MM.1S (cell line): ENCODE measurements at regions not wholly inside any gene's neighbourhood (a gene's known extent, or its start where the extent isn't known, plus 50 kb on each side); places are given as distances from the start of the nearest gene placed in this dataset.
"Not testable (repeated sequence)": the region's sequence is repeated elsewhere in the genome, so short reads cannot be mapped to it uniquely, and the experiment has no call there.

Experiments
- DNase-seq: peaks from one replicate; pipeline ENCODE4 v3.0.0-alpha.2; 2015
- H2AFZ ChIP-seq: fragments of 300-600 bp; sonication (generic); 2 replicates; pipeline ENCODE4 v1.6.0; 2016; ENCODE audit warnings: antibody characterized with exemption, low read length
- H3F3A ChIP-seq: fragments of 300-600 bp; sonication (generic); 2 replicates; pipeline ENCODE4 v1.6.1; 2016; ENCODE audit warnings: mild to moderate bottlenecking, antibody characterized with exemption, low read length, moderate library complexity, mixed read lengths; ENCODE audit not compliant: insufficient read depth
- H3K27ac ChIP-seq: fragments of 300-600 bp; sonication (generic); 2 replicates; pipeline ENCODE4 v1.5.1; 2016; ENCODE audit warnings: mild to moderate bottlenecking, low read length
- H3K27me3 ChIP-seq: fragments of 300-600 bp; sonication (generic); replicated peaks from 2 replicates; pipeline ENCODE4 v1.6.0; 2016; ENCODE audit warnings: low read length; ENCODE audit not compliant: insufficient read depth
- H3K36me3 ChIP-seq: fragments of 300-600 bp; sonication (generic); replicated peaks from 2 replicates; pipeline ENCODE4 v1.6.1; 2016; ENCODE audit warnings: mild to moderate bottlenecking, low read length, mixed read lengths; ENCODE audit not compliant: insufficient read depth
- H3K4me1 ChIP-seq: fragments of 300-600 bp; sonication (generic); 2 replicates; pipeline ENCODE4 v1.6.1; 2016; ENCODE audit warnings: low read length, mixed read lengths
- H3K4me2 ChIP-seq: fragments of 300-600 bp; sonication (generic); 2 replicates; pipeline ENCODE4 v1.6.0; 2016; ENCODE audit warnings: low read depth, low read length
- H3K4me3 ChIP-seq: fragments of 300-600 bp; sonication (generic); 2 replicates; pipeline ENCODE4 v1.5.1; 2016; ENCODE audit warnings: low read length, mixed read lengths
- H3K79me2 ChIP-seq: fragments of 300-600 bp; sonication (generic); 2 replicates; pipeline ENCODE4 v1.6.1; 2016; ENCODE audit warnings: mixed run types, low read length, mixed read lengths
- H3K9ac ChIP-seq: fragments of 300-600 bp; sonication (generic); 2 replicates; pipeline ENCODE4 v1.6.1; 2016; ENCODE audit warnings: low read length, mixed read lengths
- H3K9me2 ChIP-seq: fragments of 300-600 bp; sonication (generic); replicated peaks from 2 replicates; pipeline ENCODE4 v1.6.1; 2016; ENCODE audit warnings: mild to moderate bottlenecking, low read length, mixed read lengths; ENCODE audit not compliant: insufficient read depth
- H3K9me3 ChIP-seq: fragments of 300-600 bp; sonication (generic); replicated peaks from 2 replicates; pipeline ENCODE4 v1.6.1; 2016; ENCODE audit warnings: mild to moderate bottlenecking, low read length, mixed read lengths; ENCODE audit not compliant: insufficient read depth
- H4K20me1 ChIP-seq: fragments of 300-600 bp; sonication (generic); 2 replicates; pipeline ENCODE4 v1.6.1; 2016; ENCODE audit warnings: mild to moderate bottlenecking, low read length, moderate library complexity, mixed read lengths; ENCODE audit not compliant: insufficient read depth
- CTCF ChIP-seq: fragments of 300-600 bp; sonication (generic); IDR thresholded peaks from 2 replicates; pipeline ENCODE4 v1.5.1; 2016; ENCODE audit warnings: antibody characterized with exemption, low read length, mixed read lengths
- EZH2 ChIP-seq: fragments of 300-600 bp; sonication (generic); optimal IDR thresholded peaks from 2 replicates; pipeline ENCODE3; 2017; ENCODE audit warnings: low read depth, mild to moderate bottlenecking, antibody characterized with exemption, low read length, mixed read lengths
- EZH2phosphoT487 ChIP-seq: fragments of 300-600 bp; sonication (generic); IDR thresholded peaks from 2 replicates; pipeline ENCODE4 v1.6.1; 2018; ENCODE audit warnings: antibody characterized with exemption, low read length

GRCh38 chr12:93091886-93092648 is 163.0 kb upstream of the EEA1 start:
- H2AFZ ChIP-seq = peak overlapping the region; percentile 14
- H3K27ac ChIP-seq = no peak overlapping the region

GRCh38 chr12:93092649-93092945 is 163.5 kb upstream of the EEA1 start:
- TF ChIP-seq CTCF (no peak), EZH2phosphoT487 (no peak), EZH2 (no peak)
- Histone ChIP-seq H3K9me2 (no peaks in the 10 kb centered on the region), H3K27ac (no peak overlapping the region), H3K4me1 (peaks cover 23% of the 10 kb centered on the region), H3K4me3 (no peak overlapping the region), H3F3A (peaks cover 9% of the 10 kb centered on the region), H3K9me3 (no peaks in the 10 kb centered on the region), H3K36me3 (no peaks in the 10 kb centered on the region), H2AFZ (no peak overlapping the region; the same call in 1 of the 2 replicates), H3K79me2 (no peaks in the 10 kb centered on the region), H3K27me3 (no peaks in the 10 kb centered on the region), H4K20me1 (no peaks in the 10 kb centered on the region), H3K4me2 (no peak overlapping the region), H3K9ac (no peak overlapping the region)
- no peak for DNase-seq

More at GRCh38 chr12:93091886-93092648, 163.0 kb upstream of the EEA1 start:
- Histone ChIP-seq H3K9me2 (no peaks in the 10 kb centered on the region), H3K9me3 (no peaks in the 10 kb centered on the region), H3K4me1 (peaks cover 20% of the 10 kb centered on the region), H3K4me2 (no peak overlapping the region), H3K9ac (no peak overlapping the region), H3K36me3 (no peaks in the 10 kb centered on the region), H3F3A (peaks cover 7% of the 10 kb centered on the region), H3K4me3 (no peak overlapping the region), H3K79me2 (no peaks in the 10 kb centered on the region), H4K20me1 (no peaks in the 10 kb centered on the region), H3K27me3 (no peaks in the 10 kb centered on the region)
- DNase-seq = no peak
- no peak for TF ChIP-seq CTCF
- no peak for TF ChIP-seq EZH2phosphoT487
- no peak for TF ChIP-seq EZH2

DNA sequence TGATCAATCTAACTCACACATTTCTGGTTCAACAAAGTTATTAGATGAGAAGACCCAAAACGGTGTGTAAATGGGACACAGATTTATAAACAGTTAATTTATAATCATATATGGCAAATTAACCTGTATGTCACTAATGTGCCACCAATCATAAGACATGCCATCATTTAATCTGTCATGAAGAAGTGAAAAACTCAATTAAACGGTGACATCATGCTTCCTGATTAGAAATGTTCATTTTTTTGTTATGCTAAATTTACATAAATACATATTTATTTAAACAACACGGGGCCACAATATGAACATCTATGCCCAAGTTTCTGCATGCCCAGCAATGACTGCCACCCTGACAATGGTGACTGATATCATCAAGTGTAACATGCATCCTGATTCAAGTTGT is 164.1 kb upstream of the EEA1 start:
- H3K27me3 ChIP-seq = no peaks in the 10 kb centered on the region
- H3F3A ChIP-seq = peaks cover 10% of the 10 kb centered on the region
- no peaks in the 10 kb centered on the region for H3K36me3 ChIP-seq
- no peaks in the 10 kb centered on the region for H4K20me1 ChIP-seq
- H3K27ac ChIP-seq = no peak overlapping the region
- TF ChIP-seq CTCF = no peak
- TF ChIP-seq EZH2phosphoT487 = no peak
- TF ChIP-seq EZH2 = no peak
- H3K9ac ChIP-seq = no peak overlapping the region
- no peak overlapping the region for H3K4me2 ChIP-seq
- no peaks in the 10 kb centered on the region for H3K9me2 ChIP-seq
- no peaks in the 10 kb centered on the region for H3K79me2 ChIP-seq
- no peak overlapping the region for H2AFZ ChIP-seq
- peaks cover 26% of the 10 kb centered on the region for H3K4me1 ChIP-seq
- no peak for DNase-seq
- H3K4me3 ChIP-seq = no peak overlapping the region
- H3K9me3 ChIP-seq = no peaks in the 10 kb centered on the region

DNA sequence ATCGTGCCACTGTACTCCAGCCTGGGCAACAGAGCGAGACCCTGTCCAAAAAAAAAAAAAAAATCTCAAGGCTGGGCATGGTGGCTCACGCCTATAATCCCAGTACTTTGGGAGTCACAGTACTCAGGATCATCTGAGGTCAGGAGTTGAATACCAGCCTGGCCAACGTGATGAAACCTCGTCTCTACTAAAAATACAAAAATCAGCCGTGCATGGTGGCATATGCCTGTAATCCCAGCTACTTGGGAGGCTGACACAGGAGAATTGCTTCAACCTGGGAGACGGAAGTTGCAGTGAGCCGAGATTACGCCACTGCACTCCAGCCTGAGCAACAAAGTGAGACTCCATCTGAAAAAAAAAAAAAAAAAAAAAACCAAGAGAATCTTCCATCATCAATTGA is 165.1 kb upstream of the EEA1 start:
- not testable (repeated sequence) for H3K36me3 ChIP-seq, H3K4me2 ChIP-seq, H3K9me3 ChIP-seq, H3K27me3 ChIP-seq, H3K79me2 ChIP-seq, H3K4me3 ChIP-seq, DNase-seq, H3K9me2 ChIP-seq, H3K27ac ChIP-seq, H4K20me1 ChIP-seq, H3K9ac ChIP-seq, H2AFZ ChIP-seq
- Histone ChIP-seq H3K4me1 (peaks cover 35% of the 10 kb centered on the region), H3F3A (peaks cover 10% of the 10 kb centered on the region)
